LNCaP clone FGC (cell line): ENCODE measurements at regions not wholly inside any gene's neighbourhood (a gene's known extent, or its start where the extent isn't known, plus 50 kb on each side); places are given as distances from the start of the nearest gene placed in this dataset.

Source experiments
- DNase-seq: peaks from one replicate; pipeline ENCODE4 v3.0.0-alpha.2; 2011; ENCODE audit warnings: low read depth
- H3K4me3 ChIP-seq: 2 replicates; pipeline ENCODE4 v1.5.1; 2011; ENCODE audit warnings: mild to moderate bottlenecking, low read depth, low read length, control low read depth
- TF ChIP-seq, protein P1 (sequence below): IDR thresholded peaks from 2 replicates; pipeline ENCODE4 v1.5.1; 2012; ENCODE audit warnings: mild to moderate bottlenecking; ENCODE audit not compliant: control insufficient read depth, insufficient read depth; ENCODE audit errors: extremely low read depth

DNA sequence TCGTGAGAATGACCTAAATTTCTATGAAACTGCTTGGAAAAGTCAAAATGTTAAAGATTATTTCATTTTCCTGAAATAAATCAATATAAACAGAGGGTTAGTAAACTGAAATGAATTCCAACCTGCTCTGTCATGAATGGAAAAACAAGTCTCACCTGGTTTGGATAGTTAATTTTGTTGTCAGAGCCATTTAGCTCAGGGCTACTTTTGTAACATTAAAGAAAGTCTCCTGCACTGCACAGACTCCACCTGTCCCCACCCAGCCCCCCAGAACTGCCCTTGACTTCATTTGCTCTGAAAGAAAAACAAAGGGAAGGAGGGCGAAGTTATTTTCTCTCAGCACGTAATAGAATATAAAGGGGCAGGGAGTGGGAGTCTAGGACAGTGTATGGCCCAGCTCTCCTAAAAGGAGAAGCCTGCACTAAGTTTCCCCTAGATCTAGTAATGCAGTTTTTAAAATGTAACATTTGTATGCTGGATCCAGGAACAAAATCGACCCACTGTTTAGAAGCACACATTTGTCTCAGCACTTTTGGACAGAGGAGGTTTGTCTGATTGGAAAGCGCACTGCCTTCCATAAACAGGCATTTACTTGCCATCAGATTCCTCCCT lies 54.2 kb upstream of the ACSL3 start:
- no peak for DNase-seq
- TF ChIP-seq, protein P1, sequence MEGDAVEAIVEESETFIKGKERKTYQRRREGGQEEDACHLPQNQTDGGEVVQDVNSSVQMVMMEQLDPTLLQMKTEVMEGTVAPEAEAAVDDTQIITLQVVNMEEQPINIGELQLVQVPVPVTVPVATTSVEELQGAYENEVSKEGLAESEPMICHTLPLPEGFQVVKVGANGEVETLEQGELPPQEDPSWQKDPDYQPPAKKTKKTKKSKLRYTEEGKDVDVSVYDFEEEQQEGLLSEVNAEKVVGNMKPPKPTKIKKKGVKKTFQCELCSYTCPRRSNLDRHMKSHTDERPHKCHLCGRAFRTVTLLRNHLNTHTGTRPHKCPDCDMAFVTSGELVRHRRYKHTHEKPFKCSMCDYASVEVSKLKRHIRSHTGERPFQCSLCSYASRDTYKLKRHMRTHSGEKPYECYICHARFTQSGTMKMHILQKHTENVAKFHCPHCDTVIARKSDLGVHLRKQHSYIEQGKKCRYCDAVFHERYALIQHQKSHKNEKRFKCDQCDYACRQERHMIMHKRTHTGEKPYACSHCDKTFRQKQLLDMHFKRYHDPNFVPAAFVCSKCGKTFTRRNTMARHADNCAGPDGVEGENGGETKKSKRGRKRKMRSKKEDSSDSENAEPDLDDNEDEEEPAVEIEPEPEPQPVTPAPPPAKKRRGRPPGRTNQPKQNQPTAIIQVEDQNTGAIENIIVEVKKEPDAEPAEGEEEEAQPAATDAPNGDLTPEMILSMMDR = no peak

DNA sequence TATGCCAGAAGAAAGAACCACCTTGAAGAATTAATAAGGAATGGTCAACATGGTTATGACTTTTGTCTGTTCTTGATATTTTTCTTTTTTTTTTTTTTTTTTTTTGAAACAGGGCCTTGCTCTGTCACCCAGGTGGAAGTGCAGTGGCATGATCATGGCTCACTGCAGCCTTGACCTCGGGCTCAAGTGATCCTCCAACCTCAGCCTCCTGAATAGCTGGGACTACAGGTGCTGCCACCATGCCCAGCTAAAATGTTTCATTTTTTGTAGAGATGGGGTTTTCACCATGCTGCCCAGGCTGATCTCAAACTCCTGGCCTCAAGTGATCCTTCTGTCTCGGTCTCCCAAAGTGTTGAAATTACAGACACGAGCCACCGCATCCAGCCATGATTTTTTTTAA lies 53.4 kb upstream of the ACSL3 start:
- H3K4me3 ChIP-seq = no peak overlapping the region
- TF ChIP-seq, protein P1 = no peak

More for the DNA sequence above, 54.2 kb upstream of the ACSL3 start:
- H3K4me3 ChIP-seq = no peak overlapping the region

DNA sequence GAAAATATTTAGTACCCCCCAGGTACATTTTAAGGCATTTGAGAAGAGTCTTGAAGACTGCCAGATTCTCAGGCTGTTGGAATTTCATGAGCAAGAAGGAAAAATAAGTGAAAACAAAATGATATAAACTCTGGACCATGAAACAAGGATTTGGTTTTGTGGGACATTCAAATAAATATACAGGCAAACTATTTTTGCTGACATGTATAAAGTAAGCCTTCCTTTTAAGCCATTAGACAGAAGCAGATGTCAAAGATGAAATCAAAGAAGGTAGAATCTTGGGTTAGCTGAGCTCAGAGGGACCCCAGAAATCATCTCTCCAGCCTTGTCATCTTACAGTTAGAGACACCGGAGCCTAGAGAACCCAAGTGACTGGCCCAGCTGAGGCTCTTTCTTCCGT lies 51.3 kb upstream of the ACSL3 start:
- no peak for DNase-seq
- no peak overlapping the region for H3K4me3 ChIP-seq
- TF ChIP-seq, protein P1 = no peak

More for the DNA sequence above, 53.4 kb upstream of the ACSL3 start:
- no peak for DNase-seq

DNA sequence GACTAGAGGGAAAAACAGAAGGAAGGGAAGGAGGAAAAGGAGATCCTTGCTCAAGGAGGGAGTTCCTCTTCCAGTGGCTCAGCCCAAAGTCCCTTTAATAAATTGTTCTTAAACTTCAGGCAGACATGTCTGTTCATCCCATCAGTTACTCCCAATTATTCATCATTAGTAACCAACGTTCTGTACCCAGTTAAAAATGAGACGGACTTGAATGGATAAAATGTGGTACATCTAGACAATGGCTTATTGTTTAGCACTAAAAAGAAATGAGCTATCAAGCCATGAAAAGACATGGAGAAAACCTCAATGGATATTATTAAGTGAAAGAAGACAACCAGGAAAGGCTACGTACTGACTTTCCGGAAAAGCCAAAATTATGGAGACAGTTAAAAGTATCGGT lies 50.8 kb upstream of the ACSL3 start:
- no peak overlapping the region for H3K4me3 ChIP-seq
- TF ChIP-seq, protein P1 = no peak
- DNase-seq = no peak
